Activated CD8-positive, alpha-beta memory T cell treated with anti-CD3 and anti-CD28 coated beads, Interleukin-2, amount 50 U/mL, for 4 hours (primary cell): ENCODE measurements at regions not wholly inside any gene's neighbourhood (a gene's known extent, or its start where the extent isn't known, plus 50 kb on each side); places are given as distances from the start of the nearest gene placed in this dataset.
"Not testable (repeated sequence)": the region's sequence is repeated elsewhere in the genome, so short reads cannot be mapped to it uniquely, and the experiment has no call there.

Source experiments
- DNase-seq: peaks from one replicate; pipeline ENCODE4 v3.0.0-alpha.2; 2020

GRCh38 chr13:44744880-44745633, 168.9 kb upstream of the TSC22D1 start:
- no peak for DNase-seq

GRCh38 chr13:44739539-44739938, 163.4 kb upstream of the TSC22D1 start:
- no peak for DNase-seq

- no peak for DNase-seq
Measured at GRCh38 chr13:44739120-44739519, 163.0 kb upstream of the TSC22D1 start.

GRCh38 chr13:44738463-44738862, 162.3 kb upstream of the TSC22D1 start:
- no peak for DNase-seq

- no peak for DNase-seq
Measured at GRCh38 chr13:44735806-44736205, 159.7 kb upstream of the TSC22D1 start.

GRCh38 chr13:44734201-44734707, 158.1 kb upstream of the TSC22D1 start:
- no peak for DNase-seq

DNA sequence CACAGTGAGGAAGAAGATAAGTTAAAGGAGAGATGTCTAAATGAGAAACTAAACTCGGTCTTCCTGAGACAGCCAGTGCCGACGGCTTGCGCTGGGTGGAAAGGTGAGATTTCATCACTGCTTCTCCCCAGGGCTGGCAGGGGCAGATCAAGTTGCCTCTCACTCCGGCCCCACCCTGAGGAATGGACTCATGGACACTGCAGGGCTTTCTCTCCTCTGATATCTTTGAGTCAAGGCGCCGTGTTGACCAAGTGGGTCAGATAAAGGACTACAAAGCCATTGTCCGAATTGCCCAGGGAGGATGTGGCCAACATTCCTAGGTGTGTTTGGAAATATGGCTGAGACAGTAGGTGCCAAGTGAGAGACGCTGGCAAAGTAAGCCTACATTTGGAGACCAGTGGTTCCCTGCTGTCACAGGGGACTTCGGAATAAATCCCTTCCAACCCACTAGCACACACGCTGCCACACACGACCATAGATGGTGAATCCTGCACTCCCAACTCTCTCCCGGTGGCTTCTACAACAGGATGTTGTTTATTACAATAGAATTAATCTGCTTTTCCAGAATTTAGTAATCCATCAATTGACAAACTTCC, 156.5 kb upstream of the TSC22D1 start:
- no peak for DNase-seq

DNA sequence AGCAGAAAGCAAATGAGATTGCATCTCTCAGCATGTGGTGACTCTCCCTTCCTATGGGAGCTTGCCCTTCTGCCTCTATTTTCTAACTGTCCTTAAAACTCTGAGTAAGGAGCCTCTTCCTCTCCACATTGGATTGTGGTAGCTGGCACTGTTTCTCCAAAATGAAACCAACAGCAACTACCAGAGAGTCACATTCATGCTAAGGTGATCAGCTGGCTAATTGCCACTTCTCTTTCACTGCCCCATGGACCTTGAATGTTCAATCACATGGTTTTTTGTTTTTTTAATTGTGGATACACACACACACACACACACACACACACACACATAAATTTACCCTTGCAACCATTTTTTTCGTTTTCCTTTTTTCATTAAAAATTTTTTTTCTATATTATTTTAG, 154.7 kb upstream of the TSC22D1 start:
- no peak for DNase-seq

GRCh38 chr13:44730099-44730498, 154.0 kb upstream of the TSC22D1 start:
- no peak for DNase-seq

- not testable (repeated sequence) for DNase-seq
Measured at GRCh38 chr13:44727591-44727990, 151.5 kb upstream of the TSC22D1 start.

DNA sequence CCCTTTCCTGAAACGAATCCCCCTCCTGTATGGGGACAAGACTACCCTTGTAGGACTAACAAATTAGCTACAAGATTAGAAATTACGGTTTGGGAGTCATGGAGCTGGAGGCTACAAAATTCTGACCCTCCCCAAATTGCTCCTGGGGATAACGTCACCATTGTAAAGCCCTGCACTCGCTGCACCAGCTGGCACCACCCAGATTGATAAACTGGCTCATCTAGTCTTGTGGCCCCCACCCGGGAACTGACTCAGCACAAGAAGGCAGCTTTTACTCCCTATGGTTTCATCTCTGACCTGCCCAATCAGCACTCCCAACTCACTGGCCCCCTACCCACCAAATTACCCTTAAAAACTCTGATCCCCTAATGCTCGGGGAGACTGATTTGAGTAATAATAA, 150.6 kb upstream of the TSC22D1 start:
- no peak for DNase-seq

- no peak for DNase-seq
Measured at GRCh38 chr13:44726214-44726613, 150.1 kb upstream of the TSC22D1 start.

GRCh38 chr13:44719857-44720671, 143.9 kb upstream of the TSC22D1 start:
- no peak for DNase-seq

DNA sequence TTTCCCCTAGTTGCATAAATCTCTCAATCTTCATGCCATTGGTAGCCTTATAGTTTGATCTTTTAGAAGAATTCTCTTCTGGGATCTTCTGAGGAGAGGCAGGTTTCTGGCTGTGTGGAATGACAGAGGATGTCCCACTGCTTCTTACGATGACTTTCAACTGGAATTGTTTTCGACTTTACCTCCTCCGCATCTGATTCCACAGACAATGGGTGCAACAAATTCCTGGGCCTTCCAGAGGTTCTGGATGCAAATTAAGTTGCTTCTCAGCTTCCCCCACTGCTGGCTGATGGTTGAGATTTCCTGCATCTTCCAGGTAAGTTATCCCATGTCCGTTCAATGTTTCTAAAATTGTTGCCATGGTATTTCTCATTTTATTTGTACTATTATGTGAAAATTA, 142.3 kb upstream of the TSC22D1 start:
- DNase-seq, result no peak

DNA sequence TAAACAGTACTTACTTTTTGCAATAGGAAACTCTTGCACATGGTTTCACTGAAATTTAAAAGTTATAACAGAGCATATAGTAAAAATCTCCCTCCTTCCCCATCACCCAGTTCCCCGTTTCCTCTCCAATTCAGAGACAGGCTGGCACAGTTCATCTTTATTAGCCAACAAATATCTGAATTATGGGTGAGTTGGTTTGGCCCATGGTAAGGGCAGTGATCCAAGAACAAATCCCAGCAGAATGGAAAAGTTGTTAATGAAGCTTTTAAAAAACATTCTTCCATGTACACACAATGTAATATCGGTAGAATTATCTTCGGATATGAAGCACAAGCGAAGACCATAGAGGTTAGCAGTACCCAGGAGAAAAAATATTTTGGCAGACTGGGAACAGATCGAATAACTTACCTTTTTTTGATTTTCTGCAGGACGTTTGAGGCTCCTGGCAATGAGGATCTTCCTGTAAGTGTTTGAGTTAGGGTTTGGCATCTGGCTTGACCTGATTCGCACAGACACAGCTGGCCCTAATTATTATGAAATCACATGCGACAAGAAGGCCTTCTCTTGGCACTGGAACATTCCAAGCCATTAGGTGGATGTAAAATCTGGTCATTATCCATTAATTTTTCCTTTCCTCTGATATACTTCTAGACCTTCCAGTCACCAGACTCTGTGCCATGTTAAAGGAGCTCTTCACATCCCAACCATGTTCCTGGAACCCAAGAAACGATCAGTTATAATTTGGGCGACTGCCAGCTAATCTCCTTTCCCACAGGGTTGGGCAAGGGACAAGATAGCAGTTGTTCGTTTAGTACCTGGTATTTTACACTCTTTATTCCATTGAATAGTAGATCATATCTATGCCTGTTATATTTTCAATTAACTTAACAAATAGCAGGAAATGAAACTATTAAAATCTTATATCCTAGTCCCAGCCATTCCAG, 139.4 kb upstream of the TSC22D1 start:
- no peak for DNase-seq

DNA sequence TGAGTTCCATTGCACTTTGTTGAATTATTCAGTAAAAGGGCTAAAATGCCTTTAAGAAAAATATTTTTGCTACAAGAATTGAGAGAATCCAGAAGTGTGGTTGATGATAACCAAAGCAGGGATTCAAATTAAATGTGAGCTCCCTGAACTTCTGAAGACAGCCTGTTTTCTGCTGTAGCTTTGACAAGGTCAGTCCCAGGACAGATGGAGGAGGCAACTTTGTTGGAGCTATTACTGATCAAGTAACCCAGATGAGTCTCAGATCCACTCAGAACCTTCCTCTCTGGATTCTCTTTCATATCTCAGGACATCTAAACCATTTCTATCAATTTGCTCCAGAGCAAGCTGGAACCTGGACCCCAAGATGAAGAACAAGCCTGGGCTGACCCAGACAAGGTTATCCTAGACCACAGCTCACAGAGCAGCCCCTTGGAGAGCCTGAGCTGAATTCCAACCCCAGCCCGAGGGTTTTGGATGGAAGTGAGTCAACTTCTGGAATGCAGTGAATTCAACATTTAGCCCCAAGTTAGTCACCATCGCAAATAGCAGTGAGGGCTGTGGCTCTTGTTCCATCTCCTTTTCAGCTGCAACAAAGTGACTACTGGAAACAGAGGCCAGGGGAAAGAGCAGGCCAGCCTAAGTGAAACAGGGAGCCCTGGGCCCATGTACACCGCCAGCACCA, 137.8 kb upstream of the TSC22D1 start:
- DNase-seq, result no peak

GRCh38 chr13:44711706-44712105, 135.6 kb upstream of the TSC22D1 start:
- no peak for DNase-seq

DNA sequence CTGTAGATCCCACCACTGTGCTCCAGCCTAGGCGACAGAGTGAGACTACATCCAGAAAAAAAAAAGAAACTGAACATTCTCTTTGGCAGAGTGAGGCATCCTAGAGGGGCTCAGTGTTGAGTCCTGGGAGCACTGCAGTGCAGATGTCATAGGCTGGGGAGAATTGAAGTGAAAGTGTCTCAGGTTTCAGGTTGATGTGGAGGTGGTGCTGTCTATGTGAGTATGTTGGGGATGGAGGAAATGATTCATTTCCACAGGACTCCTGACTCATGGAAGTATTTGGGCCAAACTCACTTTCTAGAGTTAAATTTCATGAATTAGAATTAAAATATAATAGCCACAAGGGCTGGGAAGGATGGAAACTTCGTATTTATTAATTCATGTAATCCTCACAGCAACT, 134.4 kb upstream of the TSC22D1 start:
- DNase-seq, result no peak

DNA sequence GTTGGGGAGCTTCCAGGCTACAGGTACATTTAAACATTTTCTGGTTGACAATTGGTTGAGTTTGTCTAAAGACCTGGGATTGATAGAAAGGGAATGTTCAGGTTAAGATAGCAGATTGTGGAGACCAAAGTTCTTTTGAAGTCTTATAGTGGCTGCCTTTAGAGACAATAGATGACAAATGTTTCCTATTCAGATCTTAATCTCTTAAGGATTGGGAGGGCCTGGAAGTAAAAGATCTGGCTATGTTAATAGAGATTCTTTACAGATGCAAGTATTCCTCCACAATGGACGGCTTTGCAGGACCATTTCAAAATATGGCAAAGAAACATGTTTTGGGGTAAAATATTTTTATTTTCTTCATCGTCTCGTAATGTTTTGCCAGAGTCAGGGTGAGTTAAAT, 128.7 kb upstream of the TSC22D1 start:
- not testable (repeated sequence) for DNase-seq

DNA sequence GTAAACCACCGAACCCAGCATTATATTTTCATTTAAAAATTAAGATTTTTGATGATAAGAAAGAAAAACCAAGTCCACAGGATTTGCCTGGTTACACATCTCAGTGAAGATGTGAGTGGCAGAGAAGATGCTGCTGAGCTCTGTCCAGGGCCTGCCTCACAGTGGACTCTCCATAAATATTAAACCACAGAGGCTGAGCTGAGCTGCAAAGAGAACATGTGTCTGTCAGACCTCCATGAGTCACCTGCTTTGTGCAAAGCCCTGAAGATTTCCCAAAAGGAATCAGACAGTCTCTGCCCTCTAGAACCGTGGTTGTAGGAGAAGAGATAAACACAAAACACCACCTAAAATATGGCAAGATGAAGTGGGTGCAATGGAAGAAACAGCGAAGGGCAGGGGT, 127.2 kb upstream of the TSC22D1 start:
- DNase-seq, result no peak

- no peak for DNase-seq
Measured at GRCh38 chr13:44698066-44698465, 121.9 kb upstream of the TSC22D1 start.

- DNase-seq, result no peak
Measured at GRCh38 chr13:44697058-44697457, 120.9 kb upstream of the TSC22D1 start.
